ENCODE measurements at regions not wholly inside any gene's neighbourhood (a gene's known extent, or its start where the extent isn't known, plus 50 kb on each side); places are given as distances from the start of the nearest gene placed in this dataset.

- no peak for TF ChIP-seq CTCF (IDR thresholded peaks at IDR 0.05)
- Histone ChIP-seq H3K27me3 (ENCODE audit: control insufficient read depth, insufficient read depth, low read length) (peaks cover 5% of the 10 kb centered on the region), H3K9me3 (ENCODE audit: control insufficient read depth, insufficient read depth, low read length) (peaks cover 3% of the 10 kb centered on the region), H3K4me3 (ENCODE audit: low read length) (no peak overlapping the region), H3K36me3 (ENCODE audit: control insufficient read depth, insufficient read depth, low read length) (no peaks in the 10 kb centered on the region), H3K27ac (ENCODE audit: low read length) (no peak overlapping the region), H3K4me1 (ENCODE audit: control insufficient read depth, insufficient read depth, low read length) (no peaks in the 10 kb centered on the region)
- no peak overlapping the region for H3K4me3 Mint-ChIP-seq
- intact Hi-C loops (cut with micrococcal nuclease): no loop called here
- H3K27me3 Mint-ChIP-seq (ENCODE audit: low read depth in 2 of 2): peaks cover 12 to 16% of the 10 kb centered on the region in 2 donors
- no peaks in the 10 kb centered on the region for H3K36me3 Mint-ChIP-seq
- no peak for ATAC-seq
- DNase-seq: no peak
- WGBS (ENCODE audit: insufficient coverage): 94% methylated on average over 37 of the region's 37 CpGs
- H3K27ac Mint-ChIP-seq: no peak overlapping the region
- no peaks in the 10 kb centered on the region for H3K9me3 Mint-ChIP-seq
- H3K4me1 Mint-ChIP-seq: no peaks in the 10 kb centered on the region
These were observed 303.9 kb downstream of the C16orf95 start for GRCh38 chr16:87012954-87013938.

- 92% methylated on average over 1 of the region's 1 CpG for WGBS (ENCODE audit: insufficient coverage)
- intact Hi-C loops (cut with micrococcal nuclease): no loop called here
- H3K27me3 Mint-ChIP-seq (ENCODE audit: low read depth in 2 of 2): peaks cover 12 to 16% of the 10 kb centered on the region in 2 donors
- Histone ChIP-seq H3K4me3 (ENCODE audit: low read length) (no peak overlapping the region), H3K27me3 (ENCODE audit: control insufficient read depth, insufficient read depth, low read length) (peaks cover 5% of the 10 kb centered on the region), H3K9me3 (ENCODE audit: control insufficient read depth, insufficient read depth, low read length) (no peaks in the 10 kb centered on the region), H3K27ac (ENCODE audit: low read length) (no peak overlapping the region), H3K36me3 (ENCODE audit: control insufficient read depth, insufficient read depth, low read length) (no peaks in the 10 kb centered on the region), H3K4me1 (ENCODE audit: control insufficient read depth, insufficient read depth, low read length) (no peaks in the 10 kb centered on the region)
- DNase-seq (no peak), ATAC-seq (no peak)
- H3K9me3 Mint-ChIP-seq: no peaks in the 10 kb centered on the region
- no peak overlapping the region for H3K27ac Mint-ChIP-seq
- no peaks in the 10 kb centered on the region for H3K4me1 Mint-ChIP-seq
- no peak overlapping the region for H3K4me3 Mint-ChIP-seq
- H3K36me3 Mint-ChIP-seq: no peaks in the 10 kb centered on the region
- no peak for TF ChIP-seq CTCF (IDR thresholded peaks at IDR 0.05)
These were observed 303.1 kb downstream of the C16orf95 start for GRCh38 chr16:87014112-87014511.

- intact Hi-C loops (cut with micrococcal nuclease): no loop called here
- Histone ChIP-seq H3K27me3 (ENCODE audit: control insufficient read depth, insufficient read depth, low read length) (peaks cover 5% of the 10 kb centered on the region), H3K9me3 (ENCODE audit: control insufficient read depth, insufficient read depth, low read length) (no peaks in the 10 kb centered on the region), H3K36me3 (ENCODE audit: control insufficient read depth, insufficient read depth, low read length) (no peaks in the 10 kb centered on the region), H3K4me3 (ENCODE audit: low read length) (no peak overlapping the region), H3K4me1 (ENCODE audit: control insufficient read depth, insufficient read depth, low read length) (no peaks in the 10 kb centered on the region), H3K27ac (ENCODE audit: low read length) (no peak overlapping the region)
- Mint-ChIP-seq H3K4me3 (no peak overlapping the region), H3K9me3 (no peaks in the 10 kb centered on the region), H3K36me3 (no peaks in the 10 kb centered on the region), H3K27ac (no peak overlapping the region), H3K27me3 (ENCODE audit: low read depth in 2 of 2) (peaks cover 12 to 16% of the 10 kb centered on the region in 2 donors), H3K4me1 (no peaks in the 10 kb centered on the region)
- no peak for TF ChIP-seq CTCF (IDR thresholded peaks at IDR 0.05)
- 92% methylated on average over 5 of the region's 5 CpGs for WGBS (ENCODE audit: insufficient coverage)
- ATAC-seq (no peak), DNase-seq (no peak)
These were observed 302.2 kb downstream of the C16orf95 start for GRCh38 chr16:87015021-87015420.

Data from natural killer cell (primary cell).